CD14-positive monocyte (primary cell): ENCODE measurements at regions not wholly inside any gene's neighbourhood (a gene's known extent, or its start where the extent isn't known, plus 50 kb on each side); places are given as distances from the start of the nearest gene placed in this dataset.

Experiments used
- DNase-seq, 3 donors: peaks; one replicate each; pipeline ENCODE4 v3.0.0-alpha.2; 2011 to 2022
- H2AFZ ChIP-seq: 2 replicates; pipeline ENCODE4 v1.6.0; 2012; ENCODE audit warnings: mild to moderate bottlenecking, low read depth, low read length, inconsistent platforms; ENCODE audit not compliant: insufficient read depth, poor library complexity, severe bottlenecking
- H3K27ac ChIP-seq, 2 donors: 1 replicate in 1 of 2; 2 replicates in 1 of 2; pipeline ENCODE4 v1.5.1; 2012 to 2013; ENCODE audit warnings: low read length in 2 of 2, control low read depth in 1 of 2, inconsistent platforms in 1 of 2, low read depth in 1 of 2, mild to moderate bottlenecking in 1 of 2
- H3K27me3 ChIP-seq, 2 donors: one replicate each; pipeline versions ENCODE4 v1.6.0 to v1.6.1; 2011 to 2013; ENCODE audit warnings: low read length in 2 of 2; ENCODE audit not compliant: control insufficient read depth in 2 of 2, insufficient read depth in 2 of 2
- H3K36me3 ChIP-seq, 2 donors: replicated peaks in 1 of 2; 1 replicate in 1 of 2; 2 replicates in 1 of 2; pipeline versions ENCODE4 v1.5.1 to v1.6.1; 2012 to 2013; ENCODE audit warnings: low read length in 2 of 2, control low read depth in 1 of 2, inconsistent platforms in 1 of 2, mild to moderate bottlenecking in 1 of 2; ENCODE audit not compliant: insufficient read depth in 2 of 2, control insufficient read depth in 1 of 2
- H3K4me1 ChIP-seq, 2 donors: 1 replicate in 1 of 2; 2 replicates in 1 of 2; pipeline versions ENCODE4 v1.5.1 to v1.6.1; 2012 to 2013; ENCODE audit warnings: low read length in 2 of 2, control low read depth in 1 of 2, inconsistent platforms in 1 of 2, mild to moderate bottlenecking in 1 of 2, moderate library complexity in 1 of 2; ENCODE audit not compliant: insufficient read depth in 2 of 2, control insufficient read depth in 1 of 2
- H3K4me2 ChIP-seq: replicated peaks from 2 replicates; pipeline ENCODE3; 2012; ENCODE audit warnings: low read length, moderate library complexity, mild to moderate bottlenecking; ENCODE audit not compliant: poor library complexity, severe bottlenecking; ENCODE audit errors: extremely low read depth
- H3K4me3 ChIP-seq, 3 experiments: fragments of 200-600 bp in 1 of 3; sonication (generic) in 1 of 3; replicated peaks in 1 of 3; 1 replicate in 2 of 3; 2 replicates in 1 of 3; pipeline ENCODE4 v1.5.1; 2011 to 2013; ENCODE audit warnings: low read length in 3 of 3, mild to moderate bottlenecking in 3 of 3, control low read depth in 2 of 3, low read depth in 2 of 3, inconsistent platforms in 1 of 3, moderate library complexity in 1 of 3
- H3K79me2 ChIP-seq: 2 replicates; pipeline ENCODE4 v1.6.0; 2012; ENCODE audit warnings: mild to moderate bottlenecking, control low read depth, inconsistent platforms, low read length, moderate library complexity; ENCODE audit not compliant: insufficient read depth
- H3K9ac ChIP-seq: 2 replicates; pipeline ENCODE4 v1.6.0; 2017; ENCODE audit warnings: low read length, mild to moderate bottlenecking; ENCODE audit not compliant: insufficient read depth, poor library complexity, severe bottlenecking
- H3K9me3 ChIP-seq, 2 donors: replicated peaks in 1 of 2; 1 replicate in 1 of 2; 2 replicates in 1 of 2; pipeline versions ENCODE4 v1.5.1 to v1.6.1; 2012 to 2013; ENCODE audit warnings: low read length in 2 of 2, control low read depth in 1 of 2; ENCODE audit not compliant: control insufficient read depth in 1 of 2, insufficient read depth in 1 of 2
- H4K20me1 ChIP-seq: 2 replicates; pipeline ENCODE4 v1.6.0; 2012; ENCODE audit warnings: mild to moderate bottlenecking, low read length, control low read depth, moderate library complexity; ENCODE audit not compliant: insufficient read depth
- H3K27ac Mint-ChIP-seq, 7 donors: one replicate each; pipeline ENCODE4 v1.8.0; 2020; ENCODE audit warnings: mild to moderate bottlenecking in 7 of 7, mixed read lengths in 7 of 7, moderate library complexity in 6 of 7, inconsistent platforms in 2 of 7
- H3K27me3 Mint-ChIP-seq, 3 donors: one replicate each; pipeline ENCODE4 v1.8.0; 2021 to 2022; ENCODE audit warnings: low read depth in 3 of 3, mild to moderate bottlenecking in 3 of 3, mixed read lengths in 3 of 3, moderate library complexity in 3 of 3, inconsistent platforms in 1 of 3
- H3K36me3 Mint-ChIP-seq, 2 donors: one replicate each; pipeline ENCODE4 v1.8.0; 2020; ENCODE audit warnings: mixed read lengths in 2 of 2, inconsistent platforms in 1 of 2, mild to moderate bottlenecking in 1 of 2
- H3K4me1 Mint-ChIP-seq: one replicate; pipeline ENCODE4 v1.8.0; 2020; ENCODE audit warnings: mild to moderate bottlenecking, mixed read lengths
- H3K4me3 Mint-ChIP-seq, 2 donors: one replicate each; pipeline ENCODE4 v1.8.0; 2020; ENCODE audit warnings: mild to moderate bottlenecking in 2 of 2, mixed read lengths in 2 of 2, moderate library complexity in 1 of 2
- H3K9me3 Mint-ChIP-seq, 7 donors: one replicate each; pipeline ENCODE4 v1.8.0; 2020 to 2022; ENCODE audit warnings: mixed read lengths in 7 of 7, mild to moderate bottlenecking in 6 of 7, moderate library complexity in 6 of 7, inconsistent platforms in 2 of 7
- WGBS: methylation state at CpG from one replicate; pipeline ENCODE4 v1.1.5; 2013; ENCODE audit warnings: missing lambda C conversion rate; ENCODE audit not compliant: insufficient coverage; 5-methylcytosine and 5-hydroxymethylcytosine counted together
- intact Hi-C, 2 donors: fragments of 100-400 bp; cut with micrococcal nuclease; formaldehyde crosslinking; loops; one replicate each; pipeline versions ENCODE4 v1.15.0 to v1.15.1; 2023
- TF ChIP-seq, protein P1 (sequence below): fragments of 200-600 bp; IDR thresholded peaks from one replicate; pipeline ENCODE4 v1.8.0; 2022; ENCODE audit warnings: antibody characterized with exemption, mild to moderate bottlenecking

DNA sequence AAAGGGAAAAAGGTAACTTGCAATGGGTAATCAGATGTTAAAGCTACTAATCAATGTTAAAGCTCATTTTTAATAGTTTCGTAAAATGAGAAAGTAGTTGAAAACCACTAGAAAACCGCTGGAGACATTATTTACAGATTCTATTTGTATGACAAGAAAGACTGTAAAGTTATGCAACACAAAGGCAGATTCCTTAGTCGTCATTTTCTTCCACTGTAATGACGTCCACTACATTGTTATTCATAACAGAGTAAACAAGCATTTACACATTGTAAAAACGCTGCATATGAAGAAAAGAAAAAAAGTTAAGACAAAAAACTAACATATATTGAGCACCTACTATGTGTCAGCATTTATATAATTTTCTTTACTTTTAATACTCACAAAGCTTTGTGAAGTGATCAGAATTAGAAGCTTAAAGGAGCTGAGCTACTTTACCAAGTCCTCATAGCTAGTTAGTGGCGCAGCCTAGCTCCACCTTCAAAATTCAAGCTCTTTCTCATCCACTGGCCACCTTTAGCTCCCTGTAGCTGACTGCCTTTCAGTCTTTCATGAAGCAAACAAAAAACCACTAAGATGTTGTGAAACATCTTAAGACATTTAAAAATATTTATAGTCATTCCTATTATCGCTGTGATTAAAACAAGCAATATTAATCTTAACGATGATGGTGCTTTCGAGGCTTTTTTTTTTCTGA, 100.1 kb upstream of the CDIN1 start:
- Histone ChIP-seq H3K27ac (no peak overlapping the region), H3K36me3 (no peaks in the 10 kb centered on the region), H3K4me2 (no peak overlapping the region), H3K9ac (no peak overlapping the region), H2AFZ (no peak overlapping the region), H4K20me1 (no peaks in the 10 kb centered on the region), H3K79me2 (no peaks in the 10 kb centered on the region), H3K4me1 (no peaks in the 10 kb centered on the region), H3K9me3 (no peaks in the 10 kb centered on the region), H3K4me3 (no peak overlapping the region), H3K27me3 (no peaks in the 10 kb centered on the region)
- TF ChIP-seq, protein P1, sequence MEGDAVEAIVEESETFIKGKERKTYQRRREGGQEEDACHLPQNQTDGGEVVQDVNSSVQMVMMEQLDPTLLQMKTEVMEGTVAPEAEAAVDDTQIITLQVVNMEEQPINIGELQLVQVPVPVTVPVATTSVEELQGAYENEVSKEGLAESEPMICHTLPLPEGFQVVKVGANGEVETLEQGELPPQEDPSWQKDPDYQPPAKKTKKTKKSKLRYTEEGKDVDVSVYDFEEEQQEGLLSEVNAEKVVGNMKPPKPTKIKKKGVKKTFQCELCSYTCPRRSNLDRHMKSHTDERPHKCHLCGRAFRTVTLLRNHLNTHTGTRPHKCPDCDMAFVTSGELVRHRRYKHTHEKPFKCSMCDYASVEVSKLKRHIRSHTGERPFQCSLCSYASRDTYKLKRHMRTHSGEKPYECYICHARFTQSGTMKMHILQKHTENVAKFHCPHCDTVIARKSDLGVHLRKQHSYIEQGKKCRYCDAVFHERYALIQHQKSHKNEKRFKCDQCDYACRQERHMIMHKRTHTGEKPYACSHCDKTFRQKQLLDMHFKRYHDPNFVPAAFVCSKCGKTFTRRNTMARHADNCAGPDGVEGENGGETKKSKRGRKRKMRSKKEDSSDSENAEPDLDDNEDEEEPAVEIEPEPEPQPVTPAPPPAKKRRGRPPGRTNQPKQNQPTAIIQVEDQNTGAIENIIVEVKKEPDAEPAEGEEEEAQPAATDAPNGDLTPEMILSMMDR: no peak
- no peak overlapping the region for H3K4me3 Mint-ChIP-seq
- no peaks in the 10 kb centered on the region for H3K27me3 Mint-ChIP-seq
- H3K36me3 Mint-ChIP-seq: no peaks in the 10 kb centered on the region
- intact Hi-C loops: no loop called here
- peaks cover 0 to 7% (median 4%) of the 10 kb centered on the region in 7 donors for H3K9me3 Mint-ChIP-seq
- DNase-seq: no peak
- WGBS: 92% methylated on average over 4 of the region's 9 CpGs
- H3K4me1 Mint-ChIP-seq: no peaks in the 10 kb centered on the region
- H3K27ac Mint-ChIP-seq: no peak overlapping the region

DNA sequence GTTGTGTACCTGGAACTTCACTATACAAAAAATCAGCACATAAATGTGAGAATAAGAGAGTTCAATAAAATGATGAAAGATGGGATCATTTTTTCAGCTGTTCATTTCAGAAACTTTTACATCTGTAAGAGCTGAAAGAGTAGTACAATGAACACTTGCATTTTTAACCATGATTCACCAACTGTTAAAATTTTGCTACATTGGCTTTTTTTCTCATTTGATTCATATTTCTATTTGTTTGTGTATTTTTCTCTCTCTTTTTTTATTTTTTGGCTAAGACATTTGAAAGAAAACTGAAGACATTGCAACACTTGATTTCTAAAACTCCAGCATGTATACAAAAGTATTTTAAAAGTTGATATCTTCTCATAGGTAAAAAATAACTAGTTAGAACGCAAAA, 98.3 kb upstream of the CDIN1 start:
- intact Hi-C loops: no loop called here
- no peaks in the 10 kb centered on the region for H3K4me1 ChIP-seq
- peaks cover 0 to 7% (median 4%) of the 10 kb centered on the region in 7 donors for H3K9me3 Mint-ChIP-seq
- no peak overlapping the region for H3K4me3 ChIP-seq
- TF ChIP-seq, protein P1: no peak
- no peaks in the 10 kb centered on the region for H3K36me3 ChIP-seq
- H3K27me3 Mint-ChIP-seq: peaks cover 0 to 1% (median 0%) of the 10 kb centered on the region in 3 donors
- H3K27ac Mint-ChIP-seq: no peak overlapping the region
- no peak overlapping the region for H3K4me2 ChIP-seq
- no peaks in the 10 kb centered on the region for H4K20me1 ChIP-seq
- H3K9ac ChIP-seq: no peak overlapping the region
- no peaks in the 10 kb centered on the region for H3K36me3 Mint-ChIP-seq
- H3K27ac ChIP-seq: no peak overlapping the region
- no peak for DNase-seq
- no CpG with 5 or more reads among the region's 1 CpG for WGBS
- H3K4me3 Mint-ChIP-seq: no peak overlapping the region
- no peaks in the 10 kb centered on the region for H3K27me3 ChIP-seq
- no peaks in the 10 kb centered on the region for H3K79me2 ChIP-seq
- H3K4me1 Mint-ChIP-seq: no peaks in the 10 kb centered on the region
- H2AFZ ChIP-seq: no peak overlapping the region
- H3K9me3 ChIP-seq: no peaks in the 10 kb centered on the region
